ENCODE measurements at regions not wholly inside any gene's neighbourhood (a gene's known extent, or its start where the extent isn't known, plus 50 kb on each side); places are given as distances from the start of the nearest gene placed in this dataset.
"Not testable (repeated sequence)": the region's sequence is repeated elsewhere in the genome, so short reads cannot be mapped to it uniquely, and the experiment has no call there.

DNA sequence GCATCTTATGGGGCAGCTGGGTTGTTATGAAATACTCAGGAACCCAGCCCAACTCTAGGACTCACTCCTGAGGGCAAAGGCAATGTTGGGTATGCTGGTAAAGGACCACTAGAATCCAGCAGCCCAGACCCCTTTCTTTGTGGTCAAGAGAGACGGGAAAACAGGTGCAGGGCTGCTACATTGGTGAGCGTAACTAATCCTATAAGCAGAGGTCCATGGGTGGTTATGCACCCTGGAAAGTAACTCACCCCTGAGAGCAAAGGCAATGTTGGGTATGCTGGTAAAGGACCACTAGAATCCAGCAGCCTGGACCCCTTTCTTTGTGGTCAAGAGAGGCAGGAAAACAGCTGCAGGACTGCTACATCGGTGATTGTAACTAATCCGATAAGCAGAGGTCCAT is 1422.7 kb downstream of the SLITRK1 start:
- not testable (repeated sequence) for H3K4me1 ChIP-seq (ENCODE audit: control insufficient read depth, insufficient read depth, low read length); H3K9me3 ChIP-seq (ENCODE audit: control insufficient read depth, low read length); H3K9ac ChIP-seq (ENCODE audit: low read length); H3K27me3 ChIP-seq (replicated peaks; ENCODE audit: control insufficient read depth, insufficient read depth, low read length); DNase-seq (ENCODE audit: low read depth); H3K4me3 ChIP-seq (ENCODE audit: low read length); H3K36me3 ChIP-seq (ENCODE audit: control insufficient read depth, insufficient read depth, low read length, severe bottlenecking)

DNA sequence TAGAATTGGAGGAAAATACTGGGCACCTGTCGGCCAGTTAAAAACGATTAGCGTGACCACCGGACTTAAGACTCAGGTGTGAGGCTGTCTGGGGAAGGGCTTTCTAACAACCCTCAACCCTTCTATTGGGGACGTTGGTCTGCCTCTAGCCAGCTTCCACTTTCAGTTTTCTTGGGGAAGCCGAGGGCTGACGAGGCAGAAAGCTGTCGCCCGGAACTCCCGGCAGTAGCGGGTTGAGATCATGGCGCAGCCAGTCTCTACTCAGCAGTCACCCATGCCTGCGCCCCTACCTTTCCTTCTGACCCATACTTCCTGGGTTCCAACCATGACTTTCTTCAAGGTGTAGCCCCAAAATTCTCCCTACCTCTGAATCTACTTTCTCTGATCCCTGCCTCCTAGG is 1424.1 kb downstream of the SLITRK1 start:
- Histone ChIP-seq H3K9me3 (ENCODE audit: control insufficient read depth, low read length) (no peaks in the 10 kb centered on the region), H3K4me3 (ENCODE audit: low read length) (no peak overlapping the region), H3K9ac (ENCODE audit: low read length) (no peak overlapping the region), H3K4me1 (ENCODE audit: control insufficient read depth, insufficient read depth, low read length) (no peaks in the 10 kb centered on the region), H3K36me3 (ENCODE audit: control insufficient read depth, insufficient read depth, low read length, severe bottlenecking) (no peaks in the 10 kb centered on the region), H3K27me3 (replicated peaks; ENCODE audit: control insufficient read depth, insufficient read depth, low read length) (no peaks in the 10 kb centered on the region)
- no peak for DNase-seq (ENCODE audit: low read depth)

DNA sequence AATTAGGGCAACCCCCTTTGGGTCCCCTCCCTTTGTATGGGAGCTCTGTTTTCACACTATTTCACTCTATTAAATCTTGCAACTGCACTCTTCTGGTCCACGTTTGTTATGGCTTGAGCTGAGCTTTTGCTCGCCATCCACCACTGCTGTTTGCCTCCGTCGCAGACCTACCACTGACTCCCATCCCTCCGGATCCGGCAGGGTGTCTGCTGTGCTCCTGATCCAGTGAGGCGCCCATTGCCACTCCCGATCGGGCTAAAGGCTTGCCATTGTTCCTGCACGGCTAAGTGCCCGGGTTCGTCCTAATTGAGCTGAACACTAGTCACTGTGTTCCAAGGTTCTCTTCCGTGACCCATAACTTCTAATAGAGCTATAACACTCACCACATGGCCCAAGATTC is 1424.7 kb downstream of the SLITRK1 start:
- H3K4me3 ChIP-seq (ENCODE audit: low read length); H3K27me3 ChIP-seq (replicated peaks; ENCODE audit: control insufficient read depth, insufficient read depth, low read length); DNase-seq (ENCODE audit: low read depth); H3K4me1 ChIP-seq (ENCODE audit: control insufficient read depth, insufficient read depth, low read length); H3K9ac ChIP-seq (ENCODE audit: low read length); H3K9me3 ChIP-seq (ENCODE audit: control insufficient read depth, low read length); H3K36me3 ChIP-seq (ENCODE audit: control insufficient read depth, insufficient read depth, low read length, severe bottlenecking): not testable (repeated sequence)

DNA sequence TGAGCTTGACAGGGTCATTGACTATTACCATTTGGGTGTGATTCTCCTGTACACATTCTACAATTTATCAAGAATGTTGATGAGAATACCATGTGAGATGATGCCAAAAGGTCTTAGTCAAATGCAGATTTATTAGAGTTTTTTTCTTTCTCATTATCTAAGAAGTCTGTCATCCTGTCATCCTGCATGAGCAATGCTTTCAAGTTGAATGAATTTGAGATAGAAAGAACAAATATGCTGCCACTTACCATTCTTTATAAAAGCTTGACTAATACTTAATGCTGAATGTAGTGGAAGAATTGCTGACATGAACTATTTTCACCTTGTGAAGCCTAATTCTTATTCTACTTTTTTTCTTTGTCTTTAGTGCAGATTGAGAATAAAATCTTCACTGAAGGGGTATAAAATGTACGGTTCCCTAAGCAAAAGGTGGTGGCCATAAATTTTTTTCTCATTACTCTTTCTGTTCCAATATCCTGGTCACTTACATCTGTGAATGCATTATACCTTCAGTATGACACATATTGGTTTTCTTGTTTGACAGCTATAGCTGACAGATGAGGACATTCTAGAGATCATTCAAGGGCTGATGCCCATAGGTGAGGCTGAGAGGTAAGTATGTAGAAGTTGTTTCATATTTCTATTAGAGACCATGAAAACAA is 1434.7 kb downstream of the SLITRK1 start:
- H3K27me3 ChIP-seq (replicated peaks; ENCODE audit: control insufficient read depth, insufficient read depth, low read length) = no peaks in the 10 kb centered on the region
- no peak for DNase-seq (ENCODE audit: low read depth)

DNA sequence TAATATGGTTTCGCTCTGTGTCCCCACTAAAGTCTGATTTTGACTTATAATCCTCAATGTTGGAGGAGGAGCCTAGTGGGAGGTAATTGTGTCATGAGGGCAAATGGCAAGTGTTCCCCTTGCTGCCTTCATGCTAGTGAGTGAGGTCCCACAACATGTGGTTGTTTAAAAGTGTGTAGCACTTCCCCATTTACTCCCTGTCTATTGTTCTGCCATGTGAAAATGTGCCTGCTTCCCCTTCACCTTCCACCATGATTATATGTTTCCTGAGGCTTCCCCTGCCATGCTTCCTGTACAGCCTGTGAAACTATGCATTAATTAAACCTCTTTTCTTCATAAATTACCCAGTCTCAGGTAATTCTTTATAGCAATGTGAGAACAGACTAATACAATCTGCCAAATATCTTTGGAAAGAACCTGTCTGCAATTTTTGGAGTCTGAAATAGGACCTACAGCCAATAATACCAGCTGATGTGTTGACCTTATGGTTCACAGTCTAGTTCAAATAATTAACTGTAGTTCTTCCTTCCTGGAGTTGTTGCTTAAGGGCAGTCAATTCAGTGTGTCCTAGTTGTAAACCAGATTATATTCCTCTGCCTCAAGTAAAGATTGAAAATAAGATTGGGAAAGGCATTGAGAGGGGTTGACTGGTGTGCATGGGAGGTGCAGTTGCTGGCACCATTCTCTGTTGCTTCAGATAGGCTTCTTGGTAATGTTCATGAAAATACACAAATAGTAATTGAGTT is 1442.9 kb downstream of the SLITRK1 start:
- Histone ChIP-seq H3K9ac (ENCODE audit: low read length) (no peak overlapping the region), H3K4me1 (ENCODE audit: control insufficient read depth, insufficient read depth, low read length) (no peaks in the 10 kb centered on the region), H3K27me3 (replicated peaks; ENCODE audit: control insufficient read depth, insufficient read depth, low read length) (no peaks in the 10 kb centered on the region), H3K9me3 (ENCODE audit: control insufficient read depth, low read length) (no peaks in the 10 kb centered on the region), H3K36me3 (ENCODE audit: control insufficient read depth, insufficient read depth, low read length, severe bottlenecking) (no peaks in the 10 kb centered on the region), H3K4me3 (ENCODE audit: low read length) (no peak overlapping the region)
- DNase-seq (ENCODE audit: low read depth) = no peak

More for the DNA sequence above, 1434.7 kb downstream of the SLITRK1 start:
- Histone ChIP-seq H3K36me3 (ENCODE audit: control insufficient read depth, insufficient read depth, low read length, severe bottlenecking) (no peaks in the 10 kb centered on the region), H3K9me3 (ENCODE audit: control insufficient read depth, low read length) (peaks cover 6% of the 10 kb centered on the region), H3K4me1 (ENCODE audit: control insufficient read depth, insufficient read depth, low read length) (no peaks in the 10 kb centered on the region), H3K9ac (ENCODE audit: low read length) (no peak overlapping the region), H3K4me3 (ENCODE audit: low read length) (no peak overlapping the region)

DNA sequence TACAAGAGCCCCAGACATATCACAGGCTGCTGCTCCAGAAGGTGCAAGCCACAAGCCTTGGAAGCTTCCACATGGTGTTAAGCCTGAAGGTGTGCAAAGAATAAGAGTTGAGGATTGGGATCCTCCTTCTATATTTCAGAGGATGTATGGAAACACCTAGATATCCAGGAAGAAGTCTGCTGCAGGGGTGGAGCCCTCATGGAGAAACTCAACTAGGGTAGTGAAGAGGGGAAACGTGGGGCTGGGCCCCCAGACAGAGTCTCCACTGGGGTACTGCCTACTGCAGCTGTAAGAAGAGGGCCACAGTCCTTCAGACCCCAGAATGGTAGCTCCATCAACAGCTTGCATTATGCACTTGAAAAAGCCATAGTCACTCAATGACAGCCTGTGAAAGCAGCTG is 1444.0 kb downstream of the SLITRK1 start:
- no peaks in the 10 kb centered on the region for H3K4me1 ChIP-seq (ENCODE audit: control insufficient read depth, insufficient read depth, low read length)
- H3K9me3 ChIP-seq (ENCODE audit: control insufficient read depth, low read length) = no peaks in the 10 kb centered on the region
- H3K9ac ChIP-seq (ENCODE audit: low read length) = no peak overlapping the region
- H3K4me3 ChIP-seq (ENCODE audit: low read length) = no peak overlapping the region
- DNase-seq (ENCODE audit: low read depth) = no peak
- no peaks in the 10 kb centered on the region for H3K36me3 ChIP-seq (ENCODE audit: control insufficient read depth, insufficient read depth, low read length, severe bottlenecking)
- no peaks in the 10 kb centered on the region for H3K27me3 ChIP-seq (replicated peaks; ENCODE audit: control insufficient read depth, insufficient read depth, low read length)

DNA sequence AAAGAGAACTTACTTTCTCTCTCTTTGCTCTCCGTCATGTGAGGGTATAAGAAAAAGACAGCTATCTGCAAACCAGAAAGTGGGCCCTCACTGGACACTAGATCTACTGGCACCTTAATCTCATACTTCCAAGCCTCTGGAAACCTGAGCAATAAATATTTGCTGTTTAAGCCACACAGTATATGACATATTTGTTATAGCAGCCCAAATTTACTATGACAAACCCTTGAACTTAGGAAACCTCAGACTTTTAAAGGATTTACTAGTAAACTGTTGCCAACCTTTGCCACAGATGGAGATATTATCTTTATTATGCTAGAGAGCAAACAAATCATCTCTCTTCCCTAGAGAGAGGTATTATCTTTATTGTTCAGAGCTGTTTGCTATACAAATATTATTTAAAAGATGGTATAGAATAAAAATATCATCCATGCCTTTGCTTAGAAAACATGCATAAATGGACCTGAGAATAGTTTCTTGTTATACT is 1446.1 kb downstream of the SLITRK1 start:
- Histone ChIP-seq H3K9me3 (ENCODE audit: control insufficient read depth, low read length) (no peaks in the 10 kb centered on the region), H3K36me3 (ENCODE audit: control insufficient read depth, insufficient read depth, low read length, severe bottlenecking) (no peaks in the 10 kb centered on the region)
- no peak for DNase-seq (ENCODE audit: low read depth)

DNA sequence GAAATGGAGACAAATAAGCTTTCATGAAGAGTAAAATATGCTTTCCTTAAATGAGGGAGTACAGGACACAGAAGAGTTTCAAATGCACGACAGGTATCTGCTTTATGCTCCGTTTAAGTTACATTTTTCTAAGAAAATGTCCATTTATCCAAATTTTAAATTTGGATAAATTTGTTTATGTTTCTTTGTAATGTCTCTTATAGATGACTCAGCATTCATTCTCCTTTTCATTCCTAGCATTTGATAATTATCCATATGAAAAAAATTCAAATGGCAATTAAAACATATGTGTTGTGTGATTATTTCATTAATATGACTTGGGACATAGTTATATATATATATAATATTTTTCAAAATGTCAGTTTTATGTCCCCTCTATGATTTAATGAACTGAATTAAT is 1449.3 kb downstream of the SLITRK1 start:
- no peak for DNase-seq (ENCODE audit: low read depth)
- H3K9me3 ChIP-seq (ENCODE audit: control insufficient read depth, low read length) = no peaks in the 10 kb centered on the region
- H3K36me3 ChIP-seq (ENCODE audit: control insufficient read depth, insufficient read depth, low read length, severe bottlenecking) = no peaks in the 10 kb centered on the region
- H3K27me3 ChIP-seq (replicated peaks; ENCODE audit: control insufficient read depth, insufficient read depth, low read length) = no peaks in the 10 kb centered on the region
- H3K4me1 ChIP-seq (ENCODE audit: control insufficient read depth, insufficient read depth, low read length) = no peaks in the 10 kb centered on the region
- no peak overlapping the region for H3K9ac ChIP-seq (ENCODE audit: low read length)
- no peak overlapping the region for H3K4me3 ChIP-seq (ENCODE audit: low read length)

More for the DNA sequence above, 1446.1 kb downstream of the SLITRK1 start:
- Histone ChIP-seq H3K4me1 (ENCODE audit: control insufficient read depth, insufficient read depth, low read length) (no peaks in the 10 kb centered on the region), H3K9ac (ENCODE audit: low read length) (no peak overlapping the region), H3K4me3 (ENCODE audit: low read length) (no peak overlapping the region), H3K27me3 (replicated peaks; ENCODE audit: control insufficient read depth, insufficient read depth, low read length) (no peaks in the 10 kb centered on the region)

DNA sequence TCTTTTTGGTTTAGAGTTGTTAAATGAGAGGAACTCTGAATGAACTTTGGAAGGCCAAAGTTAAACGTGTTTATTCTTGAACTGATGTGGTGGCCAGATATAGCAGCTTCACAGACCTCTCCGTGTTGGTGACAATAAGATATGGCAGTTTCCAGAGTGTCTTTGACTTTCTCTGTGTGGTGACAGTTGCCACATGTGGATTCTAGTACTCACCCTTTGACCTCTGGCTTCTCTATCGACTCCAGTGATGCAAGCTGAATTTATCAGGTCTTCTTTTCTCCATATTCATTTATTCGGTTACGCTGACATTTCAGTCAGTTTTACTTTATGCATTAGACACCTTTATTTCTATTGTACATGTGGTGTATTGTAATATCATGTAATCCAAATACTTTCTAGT is 1469.5 kb downstream of the SLITRK1 start:
- Histone ChIP-seq H3K27me3 (replicated peaks; ENCODE audit: control insufficient read depth, insufficient read depth, low read length) (no peaks in the 10 kb centered on the region), H3K9ac (ENCODE audit: low read length) (no peak overlapping the region), H3K4me1 (ENCODE audit: control insufficient read depth, insufficient read depth, low read length) (no peaks in the 10 kb centered on the region), H3K9me3 (ENCODE audit: control insufficient read depth, low read length) (no peaks in the 10 kb centered on the region), H3K4me3 (ENCODE audit: low read length) (no peak overlapping the region), H3K36me3 (ENCODE audit: control insufficient read depth, insufficient read depth, low read length, severe bottlenecking) (no peaks in the 10 kb centered on the region)
- no peak for DNase-seq (ENCODE audit: low read depth)

DNA sequence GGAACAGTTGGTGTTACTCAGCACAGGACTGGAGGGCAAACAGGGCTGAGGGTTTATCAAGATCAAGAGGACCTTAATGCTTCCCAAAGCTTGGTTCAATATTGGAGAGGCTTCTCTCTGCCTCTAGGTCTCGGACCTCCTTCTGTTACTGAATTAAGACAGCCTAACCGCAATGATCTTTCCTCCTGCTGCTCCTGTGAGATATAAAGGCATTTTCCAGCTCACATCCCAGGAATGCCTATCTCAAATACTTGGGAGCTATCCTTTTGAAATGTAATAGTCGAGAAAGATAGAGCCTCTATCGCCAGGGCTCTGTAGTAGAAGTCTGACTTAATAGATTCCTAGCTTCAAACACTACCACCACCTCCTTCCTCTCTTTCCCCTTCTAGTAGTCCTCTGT is 1475.0 kb downstream of the SLITRK1 start:
- Histone ChIP-seq H3K9ac (ENCODE audit: low read length) (no peak overlapping the region), H3K27me3 (replicated peaks; ENCODE audit: control insufficient read depth, insufficient read depth, low read length) (no peaks in the 10 kb centered on the region), H3K4me1 (ENCODE audit: control insufficient read depth, insufficient read depth, low read length) (no peaks in the 10 kb centered on the region), H3K4me3 (ENCODE audit: low read length) (no peak overlapping the region), H3K36me3 (ENCODE audit: control insufficient read depth, insufficient read depth, low read length, severe bottlenecking) (no peaks in the 10 kb centered on the region), H3K9me3 (ENCODE audit: control insufficient read depth, low read length) (no peaks in the 10 kb centered on the region)
- no peak for DNase-seq (ENCODE audit: low read depth)

DNA sequence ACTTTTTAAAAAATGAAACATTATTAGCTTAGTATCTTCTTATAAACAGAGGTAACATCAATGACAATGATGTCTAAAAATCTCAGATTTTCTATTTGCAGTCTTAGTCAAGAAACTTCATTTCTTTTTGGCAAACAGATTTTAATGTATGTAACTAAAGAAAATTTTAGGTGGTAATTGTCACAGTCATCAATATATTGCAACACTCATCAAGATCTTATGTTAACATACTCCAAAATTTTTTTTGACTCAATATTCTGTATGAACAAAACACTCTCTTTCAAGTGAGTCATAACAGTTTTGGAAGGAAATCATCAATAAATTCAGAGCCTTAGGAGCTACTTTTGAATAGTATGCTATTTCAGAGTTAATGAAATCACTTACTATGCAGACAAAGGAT is 1507.6 kb downstream of the SLITRK1 start:
- H3K27me3 ChIP-seq (replicated peaks; ENCODE audit: control insufficient read depth, insufficient read depth, low read length) = no peaks in the 10 kb centered on the region
- no peak overlapping the region for H3K4me3 ChIP-seq (ENCODE audit: low read length)
- H3K9me3 ChIP-seq (ENCODE audit: control insufficient read depth, low read length) = peaks cover 3% of the 10 kb centered on the region
- DNase-seq (ENCODE audit: low read depth) = no peak
- no peaks in the 10 kb centered on the region for H3K36me3 ChIP-seq (ENCODE audit: control insufficient read depth, insufficient read depth, low read length, severe bottlenecking)
- no peaks in the 10 kb centered on the region for H3K4me1 ChIP-seq (ENCODE audit: control insufficient read depth, insufficient read depth, low read length)
- no peak overlapping the region for H3K9ac ChIP-seq (ENCODE audit: low read length)
